ENCODE measurements at regions not wholly inside any gene's neighbourhood (a gene's known extent, or its start where the extent isn't known, plus 50 kb on each side); places are given as distances from the start of the nearest gene placed in this dataset.
"Not testable (repeated sequence)": the region's sequence is repeated elsewhere in the genome, so short reads cannot be mapped to it uniquely, and the experiment has no call there.

DNA sequence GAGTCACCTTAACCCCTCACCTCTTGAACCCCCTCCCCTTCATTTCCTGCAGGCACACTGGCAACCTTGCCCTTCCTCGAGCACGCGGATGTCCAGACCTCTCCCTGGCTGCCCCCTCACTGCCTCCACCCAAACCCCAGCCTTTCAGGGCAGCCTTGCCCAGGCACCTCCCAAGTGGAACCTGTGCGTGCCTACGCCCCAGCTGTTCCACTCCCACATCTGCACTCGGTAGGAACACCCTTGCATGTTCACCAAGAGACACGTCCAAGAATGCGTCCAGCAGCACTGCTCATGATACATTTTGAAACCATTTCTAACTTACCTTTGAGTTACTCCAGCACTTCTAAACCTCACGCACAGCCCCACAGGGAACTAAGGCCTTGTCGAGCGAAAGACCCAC lies 93.8 kb upstream of the YWHAQ start:
- in situ Hi-C loops (cut with HindIII; ENCODE audit: low pct_ligation_motif_present, low sequenced_read_pairs) = no loop called here
- DNase-seq = no peak
- TF ChIP-seq, protein P1, sequence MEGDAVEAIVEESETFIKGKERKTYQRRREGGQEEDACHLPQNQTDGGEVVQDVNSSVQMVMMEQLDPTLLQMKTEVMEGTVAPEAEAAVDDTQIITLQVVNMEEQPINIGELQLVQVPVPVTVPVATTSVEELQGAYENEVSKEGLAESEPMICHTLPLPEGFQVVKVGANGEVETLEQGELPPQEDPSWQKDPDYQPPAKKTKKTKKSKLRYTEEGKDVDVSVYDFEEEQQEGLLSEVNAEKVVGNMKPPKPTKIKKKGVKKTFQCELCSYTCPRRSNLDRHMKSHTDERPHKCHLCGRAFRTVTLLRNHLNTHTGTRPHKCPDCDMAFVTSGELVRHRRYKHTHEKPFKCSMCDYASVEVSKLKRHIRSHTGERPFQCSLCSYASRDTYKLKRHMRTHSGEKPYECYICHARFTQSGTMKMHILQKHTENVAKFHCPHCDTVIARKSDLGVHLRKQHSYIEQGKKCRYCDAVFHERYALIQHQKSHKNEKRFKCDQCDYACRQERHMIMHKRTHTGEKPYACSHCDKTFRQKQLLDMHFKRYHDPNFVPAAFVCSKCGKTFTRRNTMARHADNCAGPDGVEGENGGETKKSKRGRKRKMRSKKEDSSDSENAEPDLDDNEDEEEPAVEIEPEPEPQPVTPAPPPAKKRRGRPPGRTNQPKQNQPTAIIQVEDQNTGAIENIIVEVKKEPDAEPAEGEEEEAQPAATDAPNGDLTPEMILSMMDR (IDR thresholded peaks at IDR 0.05; ENCODE audit: low read depth, low read length, missing control alignments) = no peak
- Histone ChIP-seq H3K27me3 (replicated peaks) (no peaks in the 10 kb centered on the region), H3K36me3 (replicated peaks) (no peaks in the 10 kb centered on the region), H3K27ac (no peak overlapping the region), H3K4me3 (ENCODE audit: low read depth, low read length) (no peak overlapping the region)

DNA sequence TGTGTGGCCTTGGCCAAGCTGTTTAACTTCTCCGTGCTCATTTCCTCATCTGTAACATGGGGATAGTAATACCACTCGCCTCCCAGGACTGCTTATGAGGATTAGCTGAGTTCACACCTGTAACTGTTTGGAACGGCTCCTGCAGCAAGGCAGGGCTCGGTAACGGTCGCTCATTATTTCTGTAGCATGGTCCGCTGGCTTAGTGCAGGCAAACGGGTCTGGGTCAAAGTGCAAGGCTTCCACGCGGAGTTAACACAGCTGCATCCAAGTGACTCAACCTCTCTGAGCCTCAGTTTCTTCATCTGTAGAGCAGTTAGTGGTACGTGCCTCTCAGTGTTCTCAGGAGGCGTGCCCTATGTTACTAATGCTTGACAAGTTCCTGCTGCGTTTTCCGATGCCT lies 94.3 kb upstream of the YWHAQ start:
- H3K27ac ChIP-seq = no peak overlapping the region
- in situ Hi-C loops (cut with HindIII; ENCODE audit: low pct_ligation_motif_present, low sequenced_read_pairs) = no loop called here
- H3K36me3 ChIP-seq (replicated peaks) = no peaks in the 10 kb centered on the region
- no peak for DNase-seq
- H3K27me3 ChIP-seq (replicated peaks) = no peaks in the 10 kb centered on the region
- TF ChIP-seq, protein P1 (IDR thresholded peaks at IDR 0.05; ENCODE audit: low read depth, low read length, missing control alignments) = no peak
- H3K4me3 ChIP-seq (ENCODE audit: low read depth, low read length) = no peak overlapping the region

DNA sequence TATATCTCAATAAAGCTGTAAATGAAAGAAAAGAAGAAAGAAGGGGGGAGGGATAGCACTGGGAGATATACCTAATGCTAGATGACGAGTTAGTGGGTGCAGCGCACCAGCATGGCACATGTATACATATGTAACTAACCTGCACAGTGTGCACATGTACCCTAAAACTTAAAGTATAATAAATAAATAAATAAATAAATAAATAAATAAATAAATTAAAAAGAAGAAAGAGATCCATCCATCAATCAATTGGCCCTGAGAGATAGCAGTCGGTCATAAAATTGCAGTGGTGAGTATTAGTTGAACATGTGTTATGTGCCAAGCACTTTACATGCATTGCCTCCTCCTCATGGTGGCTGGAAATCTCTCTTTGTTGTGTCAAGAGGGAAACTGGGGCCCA lies 95.2 kb upstream of the YWHAQ start:
- H3K27me3 ChIP-seq (replicated peaks); H3K27ac ChIP-seq; in situ Hi-C loops (cut with HindIII; ENCODE audit: low pct_ligation_motif_present, low sequenced_read_pairs); H3K4me3 ChIP-seq (ENCODE audit: low read depth, low read length); DNase-seq; H3K36me3 ChIP-seq (replicated peaks): not testable (repeated sequence)

DNA sequence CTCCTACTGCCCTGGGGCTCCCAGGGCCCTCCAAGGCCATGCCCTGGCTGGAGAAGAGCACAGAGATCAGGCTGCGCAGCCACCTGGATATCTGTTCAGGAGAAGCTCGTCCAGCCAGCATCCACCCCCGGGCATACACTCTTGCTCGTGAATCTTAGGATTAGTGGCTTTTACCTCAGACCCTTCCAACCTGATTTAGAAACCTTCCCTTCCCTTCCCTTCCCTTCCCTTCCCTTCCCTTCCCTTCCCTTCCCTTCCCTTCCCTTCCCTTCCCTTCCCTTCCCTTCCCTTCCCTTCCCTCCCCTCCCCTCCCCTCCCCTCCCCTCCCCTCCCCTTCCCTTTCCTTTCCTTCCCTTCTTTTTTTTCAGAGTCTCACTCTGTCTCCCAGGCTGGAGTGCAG lies 99.7 kb upstream of the YWHAQ start:
- H3K4me3 ChIP-seq (ENCODE audit: low read depth, low read length); H3K27ac ChIP-seq; H3K36me3 ChIP-seq (replicated peaks); H3K27me3 ChIP-seq (replicated peaks); DNase-seq; in situ Hi-C loops (cut with HindIII; ENCODE audit: low pct_ligation_motif_present, low sequenced_read_pairs): not testable (repeated sequence)

DNA sequence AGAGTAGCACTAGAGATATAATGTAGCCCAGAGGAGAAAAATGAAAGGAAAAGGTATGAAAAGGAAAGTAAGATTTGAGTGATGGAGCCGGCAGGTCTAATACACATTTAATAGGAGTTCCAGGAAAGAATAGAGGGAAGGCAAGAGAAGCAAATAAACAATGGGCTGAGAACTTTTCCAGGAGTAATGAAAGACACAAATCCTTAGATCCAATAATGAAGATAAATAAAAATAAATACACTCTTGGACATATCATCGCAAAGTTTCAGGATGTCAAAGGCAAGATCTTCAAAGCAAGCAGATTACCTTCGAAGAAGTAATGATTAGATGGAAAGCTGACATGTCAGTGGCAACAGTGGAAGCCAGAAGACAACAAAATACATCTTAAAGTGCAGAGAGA lies 102.0 kb upstream of the YWHAQ start:
- H3K4me3 ChIP-seq (ENCODE audit: low read depth, low read length) = no peak overlapping the region
- DNase-seq = no peak
- no peaks in the 10 kb centered on the region for H3K27me3 ChIP-seq (replicated peaks)
- in situ Hi-C loops (cut with HindIII; ENCODE audit: low pct_ligation_motif_present, low sequenced_read_pairs) = no loop called here
- TF ChIP-seq, protein P1 (IDR thresholded peaks at IDR 0.05; ENCODE audit: low read depth, low read length, missing control alignments) = no peak
- no peak overlapping the region for H3K27ac ChIP-seq
- H3K36me3 ChIP-seq (replicated peaks) = no peaks in the 10 kb centered on the region

DNA sequence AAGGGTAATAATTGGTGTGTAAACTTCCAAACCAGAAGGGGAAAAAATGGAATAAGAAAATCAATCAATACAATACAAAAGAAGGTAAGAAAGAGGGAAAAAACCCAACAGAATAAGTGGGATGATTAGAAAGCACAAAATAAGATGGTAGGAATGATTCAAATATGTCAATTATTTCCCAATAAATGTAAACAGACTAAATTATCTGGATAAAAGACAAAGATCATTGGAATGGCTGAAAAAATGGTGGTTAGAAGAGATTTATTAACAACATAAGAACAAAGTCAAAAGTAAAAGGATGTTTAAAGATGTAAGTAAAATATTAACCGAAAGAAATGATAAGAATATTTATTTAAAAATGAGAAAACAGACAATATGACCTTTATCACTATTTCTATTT lies 103.5 kb upstream of the YWHAQ start:
- no peaks in the 10 kb centered on the region for H3K27me3 ChIP-seq (replicated peaks)
- no peak overlapping the region for H3K4me3 ChIP-seq (ENCODE audit: low read depth, low read length)
- TF ChIP-seq, protein P1 (IDR thresholded peaks at IDR 0.05; ENCODE audit: low read depth, low read length, missing control alignments) = no peak
- H3K36me3 ChIP-seq (replicated peaks) = no peaks in the 10 kb centered on the region
- in situ Hi-C loops (cut with HindIII; ENCODE audit: low pct_ligation_motif_present, low sequenced_read_pairs) = no loop called here
- H3K27ac ChIP-seq = no peak overlapping the region
- no peak for DNase-seq

DNA sequence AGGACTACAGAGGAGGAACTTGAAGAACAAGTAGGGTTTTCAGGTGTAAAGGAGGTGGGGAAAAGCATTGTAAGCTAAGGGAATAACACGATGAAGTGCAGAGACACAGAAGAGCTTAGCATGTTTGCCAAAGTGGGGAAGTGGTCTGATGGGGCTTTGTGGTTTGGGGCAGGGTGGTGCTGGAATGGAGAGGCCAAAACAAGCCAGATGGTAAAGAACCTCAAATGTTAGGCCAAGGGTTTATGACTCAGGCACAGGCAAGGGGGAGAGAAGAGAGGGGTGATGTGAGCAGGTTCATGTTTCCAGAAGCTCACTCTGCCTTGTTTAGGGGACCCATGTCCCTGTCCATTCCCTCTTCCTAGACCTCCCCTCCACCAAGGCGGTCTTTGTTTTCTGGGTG lies 104.5 kb upstream of the YWHAQ start:
- no peak overlapping the region for H3K4me3 ChIP-seq (ENCODE audit: low read depth, low read length)
- in situ Hi-C loops (cut with HindIII; ENCODE audit: low pct_ligation_motif_present, low sequenced_read_pairs) = no loop called here
- no peaks in the 10 kb centered on the region for H3K27me3 ChIP-seq (replicated peaks)
- no peak for DNase-seq
- no peak overlapping the region for H3K27ac ChIP-seq
- TF ChIP-seq, protein P1 (IDR thresholded peaks at IDR 0.05; ENCODE audit: low read depth, low read length, missing control alignments) = no peak
- no peaks in the 10 kb centered on the region for H3K36me3 ChIP-seq (replicated peaks)
